ENCODE measurements at regions not wholly inside any gene's neighbourhood (a gene's known extent, or its start where the extent isn't known, plus 50 kb on each side); places are given as distances from the start of the nearest gene placed in this dataset.

GRCh38 chr7:68717176-68717575, 881.1 kb upstream of the AUTS2 start:
- Histone ChIP-seq H3K27ac (ENCODE audit: extremely low read depth, low read depth, low read length) (no peak overlapping the region), H3K9me3 (ENCODE audit: control insufficient read depth, insufficient read depth, low read depth, low read length) (no peaks in the 10 kb centered on the region), H3K36me3 (ENCODE audit: control insufficient read depth in 2 of 2, insufficient read depth in 1 of 2, low read length in 2 of 2) (no peaks in the 10 kb centered on the region), H3K4me3 (ENCODE audit: low read depth, low read length) (no peak overlapping the region), H3K4me1 (ENCODE audit: control insufficient read depth, insufficient read depth, low read length) (no peaks in the 10 kb centered on the region)
- TF ChIP-seq ZNF280C (tag by site-specific recombination; IDR thresholded peaks at IDR 0.05), result no peak
- TF ChIP-seq ZNF23 (tag by site-specific recombination; IDR thresholded peaks at IDR 0.05; ENCODE audit: borderline replicate concordance), result no peak
- no peak for TF ChIP-seq HOXA7 (CRISPR knock-in tag; IDR thresholded peaks at IDR 0.05; ENCODE audit: borderline replicate concordance)
- no peak for TF ChIP-seq ZNF114 (tag by site-specific recombination; IDR thresholded peaks at IDR 0.05)
- TF ChIP-seq ZNF112 (tag by site-specific recombination; IDR thresholded peaks at IDR 0.05), result no peak
- no peak for TF ChIP-seq ZNF776 (tag by site-specific recombination; IDR thresholded peaks at IDR 0.05; ENCODE audit: borderline replicate concordance)
- no peak for TF ChIP-seq ZSCAN5A (tag by site-specific recombination; IDR thresholded peaks at IDR 0.05)
- no peak for TF ChIP-seq HIC1 (tag by site-specific recombination; IDR thresholded peaks at IDR 0.05)
- no peak for TF ChIP-seq MYNN (tag by site-specific recombination; IDR thresholded peaks at IDR 0.05; ENCODE audit: borderline replicate concordance)
- TF ChIP-seq WT1 (tag by site-specific recombination; IDR thresholded peaks at IDR 0.05), result no peak
- no peak for TF ChIP-seq ZEB2 (tag by site-specific recombination; IDR thresholded peaks at IDR 0.05)
- no peak for TF ChIP-seq ZNF391 (tag by site-specific recombination; IDR thresholded peaks at IDR 0.05; ENCODE audit: borderline replicate concordance, low read depth)
- no peak for TF ChIP-seq ZNF146 (tag by site-specific recombination; IDR thresholded peaks at IDR 0.05)
- no peak for TF ChIP-seq ZNF639 (tag by site-specific recombination; IDR thresholded peaks at IDR 0.05)
- TF ChIP-seq RBAK (tag by site-specific recombination; IDR thresholded peaks at IDR 0.05), result no peak
- no peak for TF ChIP-seq ZNF629 (tag by site-specific recombination; IDR thresholded peaks at IDR 0.05)
- TF ChIP-seq ZNF664 (tag by site-specific recombination; IDR thresholded peaks at IDR 0.05), result no peak
- ChIA-PET POLR2A (no interaction called here), CTCF (no interaction called here)

- no peak overlapping the region for H3K27ac ChIP-seq (ENCODE audit: extremely low read depth, low read depth, low read length)
- CTCF ChIA-PET, result interaction anchor here (0.6 kb wide), 1 partner anchor 845 kb away, joined by 3 read pairs; no protein-coding TSS in a partner anchor
- TF ChIP-seq OVOL3 (tag by site-specific recombination; IDR thresholded peaks at IDR 0.05), result no peak
- TF ChIP-seq KLF8 (tag by site-specific recombination; IDR thresholded peaks at IDR 0.05), result no peak
- TF ChIP-seq ZNF423 (tag by site-specific recombination; IDR thresholded peaks at IDR 0.05), result no peak
- no peak for TF ChIP-seq ZNF518A (tag by site-specific recombination; conservative IDR thresholded peaks at IDR 0.05; ENCODE audit: low read depth)
- TF ChIP-seq PATZ1 (tag by site-specific recombination; IDR thresholded peaks at IDR 0.05), result no peak
Measured at GRCh38 chr7:68718097-68718551, 880.2 kb upstream of the AUTS2 start.

More at GRCh38 chr7:68718097-68718551, 880.2 kb upstream of the AUTS2 start:
- Histone ChIP-seq H3K9me3 (ENCODE audit: control insufficient read depth, insufficient read depth, low read depth, low read length) (no peaks in the 10 kb centered on the region), H3K4me3 (ENCODE audit: low read depth, low read length) (no peak overlapping the region), H3K4me1 (ENCODE audit: control insufficient read depth, insufficient read depth, low read length) (no peaks in the 10 kb centered on the region), H3K36me3 (ENCODE audit: control insufficient read depth in 2 of 2, insufficient read depth in 1 of 2, low read length in 2 of 2) (no peaks in the 10 kb centered on the region)
- POLR2A ChIA-PET, result no interaction called here

Measured in HEK293 (cell line).